HG03354 (cell line): ENCODE measurements at regions not wholly inside any gene's neighbourhood (a gene's known extent, or its start where the extent isn't known, plus 50 kb on each side); places are given as distances from the start of the nearest gene placed in this dataset.
"Not testable (repeated sequence)": the region's sequence is repeated elsewhere in the genome, so short reads cannot be mapped to it uniquely, and the experiment has no call there.

ENCODE experiments used
- ATAC-seq: cut with Tn5 transposase; IDR thresholded peaks from one replicate; pipeline ENCODE4 v1.9.1; 2021; ENCODE audit warnings: mild to moderate bottlenecking; ENCODE audit not compliant: unreplicated experiment, poor library complexity, severe bottlenecking

- ATAC-seq = no peak
These were observed 455.6 kb downstream of the TMEM38B start for GRCh38 chr9:106149956-106150355.

GRCh38 chr9:106156465-106156864 lies 462.1 kb downstream of the TMEM38B start:
- no peak for ATAC-seq

- ATAC-seq = no peak
These were observed 477.9 kb downstream of the TMEM38B start for GRCh38 chr9:106172265-106172664.

GRCh38 chr9:106174346-106174745 lies 480.0 kb downstream of the TMEM38B start:
- ATAC-seq = no peak

GRCh38 chr9:106177216-106177615 lies 482.9 kb downstream of the TMEM38B start:
- ATAC-seq = no peak

GRCh38 chr9:106179191-106179590 lies 484.9 kb downstream of the TMEM38B start:
- no peak for ATAC-seq

GRCh38 chr9:106203815-106204516 lies 509.6 kb downstream of the TMEM38B start:
- ATAC-seq = not testable (repeated sequence)

GRCh38 chr9:106207298-106207697 lies 513.0 kb downstream of the TMEM38B start:
- no peak for ATAC-seq

GRCh38 chr9:106218427-106218826 lies 524.1 kb downstream of the TMEM38B start:
- peak; percentile 50 for ATAC-seq

- peak; percentile 93 for ATAC-seq
These were observed 524.5 kb downstream of the TMEM38B start for GRCh38 chr9:106218854-106219253.

GRCh38 chr9:106220415-106220814 lies 526.1 kb downstream of the TMEM38B start:
- ATAC-seq = no peak

- no peak for ATAC-seq
These were observed 534.5 kb downstream of the TMEM38B start for GRCh38 chr9:106228861-106229260.

- no peak for ATAC-seq
These were observed 538.8 kb downstream of the TMEM38B start for GRCh38 chr9:106233116-106233515.

GRCh38 chr9:106260908-106261307 lies 566.6 kb downstream of the TMEM38B start:
- ATAC-seq = not testable (repeated sequence)

GRCh38 chr9:106277966-106278365 lies 583.6 kb downstream of the TMEM38B start:
- no peak for ATAC-seq

- ATAC-seq = no peak
These were observed 579.2 kb upstream of the ZNF462 start for GRCh38 chr9:106283769-106284168.

GRCh38 chr9:106284296-106284695 lies 578.7 kb upstream of the ZNF462 start:
- no peak for ATAC-seq

GRCh38 chr9:106286249-106286648 lies 576.7 kb upstream of the ZNF462 start:
- no peak for ATAC-seq

GRCh38 chr9:106287091-106287631 lies 575.8 kb upstream of the ZNF462 start:
- no peak for ATAC-seq

GRCh38 chr9:106287731-106288130 lies 575.2 kb upstream of the ZNF462 start:
- no peak for ATAC-seq

GRCh38 chr9:106288689-106289088 lies 574.3 kb upstream of the ZNF462 start:
- no peak for ATAC-seq

GRCh38 chr9:106291786-106292185 lies 571.2 kb upstream of the ZNF462 start:
- no peak for ATAC-seq
